Smooth muscle cell (in vitro differentiated cells): ENCODE measurements at regions not wholly inside any gene's neighbourhood (a gene's known extent, or its start where the extent isn't known, plus 50 kb on each side); places are given as distances from the start of the nearest gene placed in this dataset.

ENCODE experiments used
- DNase-seq: peaks from one replicate; lab custom pipeline; 2025; ENCODE audit not compliant: unreplicated experiment; lab: John Stamatoyannopoulos, UW
- H2AFZ ChIP-seq: fragments of 200-600 bp; sonication (generic); 2 replicates; pipeline ENCODE4 v1.6.0; 2016; ENCODE audit warnings: antibody characterized with exemption, low read depth, mild to moderate bottlenecking
- H3F3A ChIP-seq: fragments of 200-600 bp; sonication (generic); 2 replicates; pipeline ENCODE4 v1.6.0; 2017; ENCODE audit warnings: antibody characterized with exemption, low read depth
- H3K27ac ChIP-seq: fragments of 200-600 bp; sonication (generic); 2 replicates; pipeline ENCODE4 v1.5.1; 2016; ENCODE audit warnings: low read depth, mild to moderate bottlenecking
- H3K27me3 ChIP-seq: fragments of 200-600 bp; sonication (generic); 2 replicates; pipeline ENCODE4 v1.6.1; 2016; ENCODE audit warnings: low read depth, mild to moderate bottlenecking
- H3K36me3 ChIP-seq: fragments of 200-600 bp; sonication (generic); 2 replicates; pipeline ENCODE4 v1.5.1; 2016; ENCODE audit warnings: low read depth
- H3K4me1 ChIP-seq: fragments of 200-600 bp; sonication (generic); 2 replicates; pipeline ENCODE4 v1.5.1; 2016; ENCODE audit warnings: low read depth
- H3K4me2 ChIP-seq: fragments of 200-600 bp; sonication (generic); 2 replicates; pipeline ENCODE4 v1.6.0; 2016; ENCODE audit warnings: mild to moderate bottlenecking
- H3K4me3 ChIP-seq: fragments of 200-600 bp; sonication (generic); 2 replicates; pipeline ENCODE4 v1.5.1; 2016; ENCODE audit warnings: mild to moderate bottlenecking
- H3K79me2 ChIP-seq: fragments of 200-600 bp; sonication (generic); 2 replicates; pipeline ENCODE4 v1.6.0; 2016; ENCODE audit warnings: low read depth, mild to moderate bottlenecking
- H3K9ac ChIP-seq: fragments of 200-600 bp; sonication (generic); 2 replicates; pipeline ENCODE4 v1.6.0; 2016; ENCODE audit warnings: low read depth
- H3K9me3 ChIP-seq: fragments of 200-600 bp; sonication (generic); replicated peaks from 2 replicates; pipeline ENCODE4 v1.5.1; 2016; ENCODE audit warnings: low read depth
- H4K20me1 ChIP-seq: fragments of 200-600 bp; sonication (generic); 2 replicates; pipeline ENCODE4 v1.6.0; 2016; ENCODE audit warnings: low read depth
- CTCF ChIP-seq: fragments of 200-600 bp; sonication (generic); IDR thresholded peaks from 2 replicates; pipeline ENCODE4 v1.5.1; 2017; ENCODE audit warnings: borderline replicate concordance, mild to moderate bottlenecking, antibody characterized with exemption; ENCODE audit not compliant: insufficient read depth, poor library complexity, severe bottlenecking
- WGBS: methylation state at CpG from one replicate; pipeline ENCODE4 v1.1.7; 2016; ENCODE audit warnings: low lambda C conversion rate; 5-methylcytosine and 5-hydroxymethylcytosine counted together

DNA sequence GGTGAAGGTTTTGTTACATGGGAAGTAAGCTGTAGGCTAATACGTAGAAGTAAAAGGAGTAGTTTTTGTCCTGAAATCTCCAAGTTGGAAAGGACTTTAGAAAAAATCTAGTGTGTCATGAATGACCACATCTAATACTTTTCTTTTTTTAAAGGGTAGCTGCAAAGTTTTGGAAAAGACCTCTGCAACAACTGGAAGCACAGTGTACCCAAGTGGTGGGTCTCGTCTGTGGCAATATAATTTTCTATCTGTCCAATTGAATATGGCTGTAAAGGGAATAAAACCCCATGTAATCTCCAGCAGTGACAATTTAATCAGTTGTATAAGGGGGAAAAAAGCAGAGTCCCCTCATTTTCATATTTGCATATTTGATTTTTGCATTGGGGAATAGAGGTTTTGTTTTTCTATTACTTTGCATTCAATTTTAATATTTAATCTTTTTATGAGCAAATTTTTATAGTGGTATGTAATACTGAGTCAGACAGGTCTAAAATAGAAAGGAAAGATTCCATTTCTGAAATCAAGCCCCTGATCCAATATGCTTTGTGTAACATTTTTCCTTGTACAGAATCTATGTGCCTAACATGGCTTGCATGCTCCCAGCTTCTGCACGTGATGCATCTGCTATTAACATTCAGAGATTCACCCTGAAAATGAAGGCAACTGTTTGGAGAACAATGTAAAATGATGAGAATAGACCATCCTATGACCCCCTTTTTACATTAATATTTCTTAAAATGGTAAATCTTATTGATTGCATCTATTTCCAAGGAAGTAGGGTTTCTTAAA is 531.4 kb downstream of the ZIC1 start:
- H3K4me2 ChIP-seq, result no peak overlapping the region
- no peak for TF ChIP-seq CTCF

DNA sequence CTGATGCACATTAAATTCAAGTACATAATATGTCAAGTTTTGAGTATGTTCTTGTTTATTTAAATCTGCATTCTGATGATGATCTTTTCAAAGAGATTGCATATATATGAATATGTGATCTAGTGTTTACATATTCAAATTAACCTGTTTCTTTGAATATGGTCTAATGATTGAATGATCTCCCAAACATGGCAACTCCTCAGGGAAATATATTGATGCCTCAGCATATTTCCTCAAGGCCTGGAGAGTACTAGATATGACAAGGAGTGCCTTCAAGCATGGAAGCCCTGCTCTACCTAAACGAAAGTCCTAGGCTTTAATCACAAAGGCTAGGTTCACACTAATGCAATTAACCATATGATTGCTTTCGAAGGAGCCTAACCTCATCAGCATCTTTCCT is 532.8 kb downstream of the ZIC1 start:
- H3K4me1 ChIP-seq, result peaks cover 35% of the 10 kb centered on the region
- 77% methylated on average over 2 of the region's 2 CpGs for whole genome bisulfite sequencing
- TF ChIP-seq CTCF, result no peak

More for the DNA sequence above, 531.4 kb downstream of the ZIC1 start:
- no peaks in the 10 kb centered on the region for H3K79me2 ChIP-seq
- no peak for DNase-seq
- peaks cover 9% of the 10 kb centered on the region for H3F3A ChIP-seq
- no peaks in the 10 kb centered on the region for H3K27me3 ChIP-seq
- H3K27ac ChIP-seq, result no peak overlapping the region
- H4K20me1 ChIP-seq, result no peaks in the 10 kb centered on the region
- H3K9ac ChIP-seq, result no peak overlapping the region
- peaks cover 30% of the 10 kb centered on the region for H3K4me1 ChIP-seq
- 88% methylated on average over 3 of the region's 3 CpGs for WGBS
- H2AFZ ChIP-seq, result no peak overlapping the region
- H3K9me3 ChIP-seq, result no peaks in the 10 kb centered on the region
- H3K4me3 ChIP-seq, result no peak overlapping the region
- H3K36me3 ChIP-seq, result no peaks in the 10 kb centered on the region

GRCh38 chr3:147943265-147943945 is 534.2 kb downstream of the ZIC1 start:
- no peak overlapping the region for H3K4me3 ChIP-seq

More for the DNA sequence above, 532.8 kb downstream of the ZIC1 start:
- H3K27ac ChIP-seq, result no peak overlapping the region
- H3K9ac ChIP-seq, result no peak overlapping the region
- no peaks in the 10 kb centered on the region for H4K20me1 ChIP-seq
- no peak overlapping the region for H3K4me3 ChIP-seq
- no peaks in the 10 kb centered on the region for H3K9me3 ChIP-seq
- H3K4me2 ChIP-seq, result no peak overlapping the region
- no peaks in the 10 kb centered on the region for H3K79me2 ChIP-seq
- H3K27me3 ChIP-seq, result no peaks in the 10 kb centered on the region
- no peaks in the 10 kb centered on the region for H3K36me3 ChIP-seq
- no peak overlapping the region for H2AFZ ChIP-seq
- peaks cover 9% of the 10 kb centered on the region for H3F3A ChIP-seq
- no peak for DNase-seq

More at GRCh38 chr3:147943265-147943945, 534.2 kb downstream of the ZIC1 start:
- no peak for TF ChIP-seq CTCF
- no peak for DNase-seq
- H2AFZ ChIP-seq, result peak overlapping the region; percentile 85
- peak overlapping the region; percentile 95 for H3K27ac ChIP-seq
- WGBS, result 45% methylated on average over 2 of the region's 2 CpGs
- H3K79me2 ChIP-seq, result no peaks in the 10 kb centered on the region
- H3K4me2 ChIP-seq, result peak overlapping the region; percentile 67
- no peaks in the 10 kb centered on the region for H4K20me1 ChIP-seq
- peak overlapping the region; percentile 70 for H3K9ac ChIP-seq
- H3K9me3 ChIP-seq, result no peaks in the 10 kb centered on the region
- H3K4me1 ChIP-seq, result peaks cover 32% of the 10 kb centered on the region
- H3K27me3 ChIP-seq, result no peaks in the 10 kb centered on the region
- H3F3A ChIP-seq, result peaks cover 9% of the 10 kb centered on the region
- no peaks in the 10 kb centered on the region for H3K36me3 ChIP-seq
